ENCODE measurements at regions not wholly inside any gene's neighbourhood (a gene's known extent, or its start where the extent isn't known, plus 50 kb on each side); places are given as distances from the start of the nearest gene placed in this dataset.

DNA sequence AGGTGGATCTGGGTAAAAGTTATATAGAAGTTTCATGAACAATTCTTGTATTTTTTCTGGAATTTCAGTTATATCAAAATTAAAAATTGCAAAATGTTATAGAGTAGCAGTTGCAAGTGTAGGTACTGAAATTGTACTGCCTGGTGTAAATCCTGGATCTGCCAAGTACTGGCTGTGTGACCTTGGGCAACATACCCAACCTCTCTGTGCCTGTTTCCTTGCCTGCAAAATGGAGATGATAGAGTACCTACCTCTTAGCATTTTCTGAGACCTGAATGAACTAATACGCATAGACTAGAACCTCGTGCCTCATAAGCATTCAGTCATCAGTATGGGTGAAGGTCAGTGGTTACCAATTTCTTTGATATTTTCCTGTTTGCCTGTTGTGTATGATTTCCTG is 290.0 kb upstream of the KAZN start:
- Histone ChIP-seq H3K9me2 (replicated peaks; ENCODE audit: low read length) (no peaks in the 10 kb centered on the region), H3K9me3 (ENCODE audit: low read length) (no peaks in the 10 kb centered on the region), H3K79me2 (ENCODE audit: low read length) (no peaks in the 10 kb centered on the region), H3F3A (ENCODE audit: low read length, unreplicated experiment) (no peaks in the 10 kb centered on the region), H3K4me2 (ENCODE audit: low read length) (no peak overlapping the region), H3K27me3 (ENCODE audit: low read length) (no peaks in the 10 kb centered on the region), H3K9ac (ENCODE audit: low read length) (no peak overlapping the region), H4K20me1 (ENCODE audit: low read length) (no peaks in the 10 kb centered on the region), H3K27ac (ENCODE audit: low read length) (no peak overlapping the region), H2AFZ (ENCODE audit: low read length) (no peak overlapping the region), H3K36me3 (ENCODE audit: low read depth, low read length) (no peaks in the 10 kb centered on the region), H3K4me3 (ENCODE audit: low read length) (no peak overlapping the region), H3K4me1 (ENCODE audit: insufficient read depth, low read length) (no peaks in the 10 kb centered on the region)
- ATAC-seq: no peak
- TF ChIP-seq EZH2 (IDR thresholded peaks at IDR 0.05; ENCODE audit: low read length, unreplicated experiment) (no peak), EZH2phosphoT487 (IDR thresholded peaks at IDR 0.05; ENCODE audit: borderline replicate concordance, low read length) (no peak)
- TF ChIP-seq, protein P1, sequence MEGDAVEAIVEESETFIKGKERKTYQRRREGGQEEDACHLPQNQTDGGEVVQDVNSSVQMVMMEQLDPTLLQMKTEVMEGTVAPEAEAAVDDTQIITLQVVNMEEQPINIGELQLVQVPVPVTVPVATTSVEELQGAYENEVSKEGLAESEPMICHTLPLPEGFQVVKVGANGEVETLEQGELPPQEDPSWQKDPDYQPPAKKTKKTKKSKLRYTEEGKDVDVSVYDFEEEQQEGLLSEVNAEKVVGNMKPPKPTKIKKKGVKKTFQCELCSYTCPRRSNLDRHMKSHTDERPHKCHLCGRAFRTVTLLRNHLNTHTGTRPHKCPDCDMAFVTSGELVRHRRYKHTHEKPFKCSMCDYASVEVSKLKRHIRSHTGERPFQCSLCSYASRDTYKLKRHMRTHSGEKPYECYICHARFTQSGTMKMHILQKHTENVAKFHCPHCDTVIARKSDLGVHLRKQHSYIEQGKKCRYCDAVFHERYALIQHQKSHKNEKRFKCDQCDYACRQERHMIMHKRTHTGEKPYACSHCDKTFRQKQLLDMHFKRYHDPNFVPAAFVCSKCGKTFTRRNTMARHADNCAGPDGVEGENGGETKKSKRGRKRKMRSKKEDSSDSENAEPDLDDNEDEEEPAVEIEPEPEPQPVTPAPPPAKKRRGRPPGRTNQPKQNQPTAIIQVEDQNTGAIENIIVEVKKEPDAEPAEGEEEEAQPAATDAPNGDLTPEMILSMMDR (conservative IDR thresholded peaks at IDR 0.05; ENCODE audit: low read depth, low read length): no peak
- intact Hi-C loops (cut with micrococcal nuclease): no loop called here
- ChIA-PET CTCF (no interaction called here), POLR2A (ENCODE audit: unreplicated experiment) (no interaction called here)
- BruUV-seq (replicated peaks): no TSS peak
- no peak for DNase-seq

DNA sequence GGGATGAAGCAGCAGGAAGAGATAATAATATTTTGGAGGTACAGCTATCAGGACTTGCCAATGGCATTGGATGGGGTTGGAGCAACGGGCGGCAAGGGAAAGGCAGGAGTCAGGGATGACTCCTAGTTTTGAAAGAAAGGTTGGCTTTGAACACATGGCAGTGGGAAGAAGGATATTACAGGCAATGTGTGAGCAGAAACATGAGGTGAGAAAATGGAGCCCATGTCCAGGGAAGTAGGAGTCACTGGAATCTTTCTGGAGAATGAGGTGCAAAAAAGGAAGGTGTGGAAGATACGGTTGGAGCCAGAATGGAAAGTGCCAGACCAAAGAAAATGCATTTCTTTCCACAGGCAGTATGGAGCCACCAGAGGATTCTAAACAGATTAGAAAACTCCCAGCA is 288.5 kb upstream of the KAZN start:
- H3K36me3 ChIP-seq (ENCODE audit: low read depth, low read length): no peaks in the 10 kb centered on the region
- POLR2A ChIA-PET (ENCODE audit: unreplicated experiment): interaction anchor here (0.7 kb wide), 1 partner anchor 34 kb away, joined by 3 read pairs; no protein-coding TSS in a partner anchor
- H3K9me2 ChIP-seq (replicated peaks; ENCODE audit: low read length): no peaks in the 10 kb centered on the region
- H3K4me2 ChIP-seq (ENCODE audit: low read length): no peak overlapping the region
- no peaks in the 10 kb centered on the region for H3F3A ChIP-seq (ENCODE audit: low read length, unreplicated experiment)
- no peak overlapping the region for H2AFZ ChIP-seq (ENCODE audit: low read length)
- no peak for TF ChIP-seq EZH2 (IDR thresholded peaks at IDR 0.05; ENCODE audit: low read length, unreplicated experiment)
- TF ChIP-seq, protein P1 (conservative IDR thresholded peaks at IDR 0.05; ENCODE audit: low read depth, low read length): no peak
- TF ChIP-seq EZH2phosphoT487 (IDR thresholded peaks at IDR 0.05; ENCODE audit: borderline replicate concordance, low read length): no peak
- no peaks in the 10 kb centered on the region for H3K4me1 ChIP-seq (ENCODE audit: insufficient read depth, low read length)
- H3K9ac ChIP-seq (ENCODE audit: low read length): no peak overlapping the region
- no peaks in the 10 kb centered on the region for H3K9me3 ChIP-seq (ENCODE audit: low read length)
- H3K27ac ChIP-seq (ENCODE audit: low read length): no peak overlapping the region
- no TSS peak for BruUV-seq (replicated peaks)
- no peak overlapping the region for H3K4me3 ChIP-seq (ENCODE audit: low read length)
- CTCF ChIA-PET: no interaction called here
- DNase-seq (no peak), ATAC-seq (no peak)
- no peaks in the 10 kb centered on the region for H4K20me1 ChIP-seq (ENCODE audit: low read length)
- H3K79me2 ChIP-seq (ENCODE audit: low read length): no peaks in the 10 kb centered on the region
- intact Hi-C loops (cut with micrococcal nuclease): no loop called here
- H3K27me3 ChIP-seq (ENCODE audit: low read length): no peaks in the 10 kb centered on the region

DNA sequence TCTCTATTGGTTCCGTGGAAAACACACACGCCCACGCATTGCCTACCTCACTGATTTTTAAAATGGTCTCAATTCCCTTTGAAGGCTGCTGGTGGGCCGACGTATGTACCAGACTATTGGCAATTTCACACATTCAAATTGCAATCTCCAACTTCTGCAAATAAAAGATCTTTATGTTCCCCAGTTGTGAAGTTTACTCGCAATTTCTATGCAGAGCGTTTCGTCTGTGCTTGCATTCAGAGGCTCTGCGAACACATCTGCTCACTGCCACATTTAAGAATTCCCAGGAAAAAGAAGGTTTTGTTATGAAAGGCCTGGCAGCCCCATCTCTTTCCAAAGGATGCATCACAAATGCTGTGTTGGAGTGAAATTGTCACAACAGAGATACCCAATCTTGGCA is 288.0 kb upstream of the KAZN start:
- BruUV-seq (replicated peaks): no TSS peak
- intact Hi-C loops (cut with micrococcal nuclease): no loop called here
- CTCF ChIA-PET: no interaction called here

More for the DNA sequence above, 288.0 kb upstream of the KAZN start:
- TF ChIP-seq EZH2phosphoT487 (IDR thresholded peaks at IDR 0.05; ENCODE audit: borderline replicate concordance, low read length) (no peak), EZH2 (IDR thresholded peaks at IDR 0.05; ENCODE audit: low read length, unreplicated experiment) (no peak)
- TF ChIP-seq, protein P1 (conservative IDR thresholded peaks at IDR 0.05; ENCODE audit: low read depth, low read length): no peak
- H3K27ac ChIP-seq (ENCODE audit: low read length): no peak overlapping the region
- DNase-seq: no peak
- no peaks in the 10 kb centered on the region for H3K9me2 ChIP-seq (replicated peaks; ENCODE audit: low read length)
- no peak overlapping the region for H2AFZ ChIP-seq (ENCODE audit: low read length)
- POLR2A ChIA-PET (ENCODE audit: unreplicated experiment): no interaction called here
- H3K36me3 ChIP-seq (ENCODE audit: low read depth, low read length): no peaks in the 10 kb centered on the region
- H3K27me3 ChIP-seq (ENCODE audit: low read length): no peaks in the 10 kb centered on the region
- H3K4me3 ChIP-seq (ENCODE audit: low read length): no peak overlapping the region
- no peak overlapping the region for H3K4me2 ChIP-seq (ENCODE audit: low read length)
- H3F3A ChIP-seq (ENCODE audit: low read length, unreplicated experiment): no peaks in the 10 kb centered on the region
- ATAC-seq: no peak
- H4K20me1 ChIP-seq (ENCODE audit: low read length): no peaks in the 10 kb centered on the region
- H3K4me1 ChIP-seq (ENCODE audit: insufficient read depth, low read length): no peaks in the 10 kb centered on the region
- no peaks in the 10 kb centered on the region for H3K9me3 ChIP-seq (ENCODE audit: low read length)
- H3K9ac ChIP-seq (ENCODE audit: low read length): no peak overlapping the region
- H3K79me2 ChIP-seq (ENCODE audit: low read length): no peaks in the 10 kb centered on the region
